Fibroblast of skin of right quadriceps (primary cell): ENCODE measurements at regions not wholly inside any gene's neighbourhood (a gene's known extent, or its start where the extent isn't known, plus 50 kb on each side); places are given as distances from the start of the nearest gene placed in this dataset.

Experiments
- DNase-seq: peaks from one replicate; pipeline ENCODE4 v3.0.0-alpha.2; 2013

GRCh38 chr10:62453274-62453673 lies 79.1 kb downstream of the ZNF365 start:
- DNase-seq, result no peak

- peak; percentile 77 for DNase-seq
Measured at GRCh38 chr10:62454687-62455397, 80.7 kb downstream of the ZNF365 start.

- DNase-seq, result peak; percentile 52
Measured at GRCh38 chr10:62456611-62457101, 82.5 kb downstream of the ZNF365 start.

- no peak for DNase-seq
Measured at GRCh38 chr10:62457196-62457595, 83.0 kb downstream of the ZNF365 start.

- DNase-seq, result no peak
Measured at GRCh38 chr10:62457598-62457997, 83.4 kb downstream of the ZNF365 start.

GRCh38 chr10:62459072-62459471 lies 84.9 kb downstream of the ZNF365 start:
- peak; percentile 84 for DNase-seq

- no peak for DNase-seq
Measured at GRCh38 chr10:62459500-62459899, 85.3 kb downstream of the ZNF365 start.

- no peak for DNase-seq
Measured at GRCh38 chr10:62460393-62460792, 86.2 kb downstream of the ZNF365 start.

GRCh38 chr10:62461120-62461519 lies 87.0 kb downstream of the ZNF365 start:
- no peak for DNase-seq

GRCh38 chr10:62462461-62462860 lies 88.3 kb downstream of the ZNF365 start:
- DNase-seq, result no peak

- no peak for DNase-seq
Measured at GRCh38 chr10:62463364-62463763, 89.2 kb downstream of the ZNF365 start.

- DNase-seq, result no peak
Measured at GRCh38 chr10:62464308-62464707, 90.1 kb downstream of the ZNF365 start.

GRCh38 chr10:62466590-62466989 lies 92.4 kb downstream of the ZNF365 start:
- DNase-seq, result no peak

GRCh38 chr10:62467527-62467926 lies 93.4 kb downstream of the ZNF365 start:
- peak; percentile 19 for DNase-seq

- peak; percentile 55 for DNase-seq
Measured at GRCh38 chr10:62471711-62472110, 97.5 kb downstream of the ZNF365 start.

- DNase-seq, result no peak
Measured at GRCh38 chr10:62473241-62473640, 99.1 kb downstream of the ZNF365 start.

GRCh38 chr10:62475551-62475950 lies 101.4 kb downstream of the ZNF365 start:
- DNase-seq, result no peak

- DNase-seq, result no peak
Measured at GRCh38 chr10:62479523-62479922, 105.4 kb downstream of the ZNF365 start.

GRCh38 chr10:62480196-62480595 lies 106.0 kb downstream of the ZNF365 start:
- no peak for DNase-seq

- no peak for DNase-seq
Measured at GRCh38 chr10:62482581-62482980, 108.4 kb downstream of the ZNF365 start.

- no peak for DNase-seq
Measured at GRCh38 chr10:62491597-62491996, 117.4 kb downstream of the ZNF365 start.

- peak; percentile 28 for DNase-seq
Measured at GRCh38 chr10:62492012-62492869, 118.1 kb downstream of the ZNF365 start.

- DNase-seq, result no peak
Measured at GRCh38 chr10:62492870-62493180, 118.7 kb downstream of the ZNF365 start.

GRCh38 chr10:62496925-62497324 lies 122.8 kb downstream of the ZNF365 start:
- no peak for DNase-seq
